Heart left ventricle (tissue), 16 donors: ENCODE measurements at regions not wholly inside any gene's neighbourhood (a gene's known extent, or its start where the extent isn't known, plus 50 kb on each side); places are given as distances from the start of the nearest gene placed in this dataset.

Experiments used
- ATAC-seq, 4 donors: fragments of 200-7000 bp; cut with Tn5 transposase; one replicate each; pipeline ENCODE4 v1.9.1; 2020 to 2022; ENCODE audit warnings: moderate library complexity in 4 of 4, mild to moderate bottlenecking in 3 of 4, moderate number of reproducible peaks in 1 of 4
- DNase-seq, 5 donors: peaks; one replicate each; pipeline ENCODE4 v3.0.0-alpha.2; 2020
- H3K27ac ChIP-seq, 12 donors: fragments of 200-600 bp; sonication (generic) in 4 of 12; one replicate each; pipeline versions ENCODE4 v1.5.0 to v1.8.0; 2016 to 2022; ENCODE audit warnings: mild to moderate bottlenecking in 2 of 12
- H3K27me3 ChIP-seq, 9 donors: fragments of 200-600 bp; sonication (generic) in 2 of 9; one replicate each; pipeline versions ENCODE4 v1.5.1 to v1.8.0; 2016 to 2022; ENCODE audit warnings: mild to moderate bottlenecking in 3 of 9
- H3K36me3 ChIP-seq, 9 donors: fragments of 200-600 bp; sonication (generic) in 2 of 9; one replicate each; pipeline versions ENCODE4 v1.5.0 to v1.8.0; 2018 to 2022; ENCODE audit warnings: mild to moderate bottlenecking in 2 of 9
- H3K4me1 ChIP-seq, 12 donors: fragments of 200-600 bp; sonication (generic) in 4 of 12; one replicate each; pipeline versions ENCODE4 v1.5.0 to v1.8.0; 2016 to 2022; ENCODE audit warnings: mild to moderate bottlenecking in 3 of 12
- H3K4me3 ChIP-seq, 12 donors: fragments of 200-600 bp; sonication (generic) in 4 of 12; one replicate each; pipeline versions ENCODE4 v1.5.0 to v1.8.0; 2017 to 2022; ENCODE audit warnings: mild to moderate bottlenecking in 9 of 12, moderate library complexity in 4 of 12
- H3K9me3 ChIP-seq, 12 donors: fragments of 200-600 bp; sonication (generic) in 4 of 12; one replicate each; pipeline versions ENCODE4 v1.5.0 to v1.8.0; 2016 to 2022; ENCODE audit warnings: mild to moderate bottlenecking in 1 of 12
- POLR2A ChIP-seq, 2 donors: fragments of 450-650 bp; IDR thresholded peaks; one replicate each; pipeline ENCODE4 v1.6.1; 2017; ENCODE audit warnings: antibody characterized with exemption in 2 of 2, mild to moderate bottlenecking in 2 of 2, moderate library complexity in 2 of 2
- WGBS, 4 donors: extraction: QIAGEN DNeasy Blood & Tissue Kit in 2 of 4; methylation state at CpG; one replicate each; pipeline versions ENCODE4 v1.1.5 to v1.1.7; 2013 to 2018; 5-methylcytosine and 5-hydroxymethylcytosine counted together
- intact Hi-C, 10 donors: fragments of 100-400 bp; cut with DNase I; formaldehyde crosslinking; loops; one replicate each; pipeline versions ENCODE4 v1.11.1 to v1.14.2; 2022
- TF ChIP-seq, protein P1 (sequence below), 12 donors: fragments of 200-600 bp; sonication (generic) in 4 of 12; IDR thresholded peaks; one replicate each; pipeline versions ENCODE4 v1.5.0 to v1.8.0; 2018 to 2022; ENCODE audit warnings: antibody characterized with exemption in 12 of 12, mild to moderate bottlenecking in 5 of 12
- donor health status: ischemic (EF 13 %, LVEDD 7.1; RV severe dilation, severe dysfunction).
- donor health status: healthy with polysubstance abuse.
- donor health status: DM: no; HTN: yes; CAD: no.
- donor health status: DM: no; HTN: no; CAD: no.
- donor health status: ischemic (EF 25% LVEDD 6.9; RV normal size, moderate dysfunction).
- donor health status: ischemic (EF 25% LVEDD 5.7; RV mildly dilated, moderate dysfunction).
- donor health status: healthy.
- donor health status: DM: yes; HTN: yes; CAD: no.
- donor health status: ischemic (EF 35%, LVEDD 5.7; RV mildly dilated, moderate dysfunction).
- donor health status: nonischemic (EF 11% LVEDD 7.7; RV severe dilation, severe dysfunction).
- donor health status: DM: yes; HTN: yes; CAD: no.
- donor health status: PGD.
- donor health status: ischemic (EF 29% LVEDD 5.4; RV normal size, mild dysfunction).
- donor health status: nonischemic (EF 23%, LVEDD 6.1; RV moderate dilation, normal function).

DNA sequence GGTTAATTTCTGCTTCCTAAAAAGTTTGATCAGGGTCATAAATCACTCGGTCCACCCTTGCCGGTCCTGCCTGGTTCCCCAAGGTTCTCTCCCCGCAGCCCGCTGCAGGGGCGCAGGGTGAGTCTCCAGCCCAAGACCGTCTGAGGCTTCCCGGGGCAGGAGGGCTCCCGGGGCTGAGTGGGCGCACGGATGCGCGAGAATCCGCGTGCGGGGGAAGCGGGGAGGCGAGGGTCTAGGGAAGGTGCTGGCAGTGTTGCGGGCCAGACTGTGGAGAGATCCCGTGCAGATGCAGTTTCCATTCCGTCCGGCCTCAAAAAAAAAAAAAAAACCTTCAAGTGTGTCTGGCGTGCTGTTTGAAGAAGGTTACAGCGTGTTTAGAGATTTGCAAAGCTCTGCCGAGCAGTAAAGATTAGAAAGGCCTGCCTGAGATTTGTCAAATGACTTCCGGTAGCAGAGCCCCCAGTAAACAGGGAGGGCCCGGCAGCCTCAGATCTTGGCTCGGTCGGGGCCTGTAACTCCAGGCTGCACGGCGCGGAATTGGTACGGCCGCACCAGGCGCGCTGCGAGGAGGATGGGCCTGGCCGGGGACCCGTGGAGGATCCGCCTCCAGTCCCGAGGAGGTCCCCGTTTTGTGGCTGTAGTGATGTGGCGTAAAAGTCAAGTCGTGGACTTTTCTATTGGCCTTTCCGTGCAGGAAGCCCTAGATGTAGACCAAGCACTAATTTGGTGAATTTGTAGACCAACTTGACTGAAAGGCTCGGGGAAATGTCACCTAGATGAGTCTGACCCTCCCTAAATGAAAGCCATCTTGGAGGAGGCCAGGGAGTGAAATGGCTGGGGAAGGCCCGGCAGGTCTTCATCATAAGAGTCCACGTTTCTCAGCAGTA lies 293.2 kb upstream of the NFE2L3 start:
- intact Hi-C loops = loop anchor here in 3 of 10 donors (10.0 kb wide), 3 partner anchors 224 to 1306 kb away; partner anchors contain the start of gene HOXA9 (in 1 of the 3)
- Histone ChIP-seq H3K4me3 (no peak overlapping the region), H3K36me3 (no peaks in the 10 kb centered on the region), H3K9me3 (peaks cover 0 to 8% (median 0%) of the 10 kb centered on the region in 12 donors), H3K27ac (no peak overlapping the region), H3K27me3 (peaks cover 60 to 100% (median 96%) of the 10 kb centered on the region in 9 donors), H3K4me1 (peaks cover 0 to 42% (median 4%) of the 10 kb centered on the region in 12 donors)
- 7 to 13% (median 12%) methylated on average over 35 to 47 of the region's 47 CpGs for WGBS, 4 donors
- ATAC-seq = no peak
- DNase-seq = no peak
- TF ChIP-seq POLR2A (IDR thresholded peaks at IDR 0.05) = no peak
- TF ChIP-seq, protein P1, sequence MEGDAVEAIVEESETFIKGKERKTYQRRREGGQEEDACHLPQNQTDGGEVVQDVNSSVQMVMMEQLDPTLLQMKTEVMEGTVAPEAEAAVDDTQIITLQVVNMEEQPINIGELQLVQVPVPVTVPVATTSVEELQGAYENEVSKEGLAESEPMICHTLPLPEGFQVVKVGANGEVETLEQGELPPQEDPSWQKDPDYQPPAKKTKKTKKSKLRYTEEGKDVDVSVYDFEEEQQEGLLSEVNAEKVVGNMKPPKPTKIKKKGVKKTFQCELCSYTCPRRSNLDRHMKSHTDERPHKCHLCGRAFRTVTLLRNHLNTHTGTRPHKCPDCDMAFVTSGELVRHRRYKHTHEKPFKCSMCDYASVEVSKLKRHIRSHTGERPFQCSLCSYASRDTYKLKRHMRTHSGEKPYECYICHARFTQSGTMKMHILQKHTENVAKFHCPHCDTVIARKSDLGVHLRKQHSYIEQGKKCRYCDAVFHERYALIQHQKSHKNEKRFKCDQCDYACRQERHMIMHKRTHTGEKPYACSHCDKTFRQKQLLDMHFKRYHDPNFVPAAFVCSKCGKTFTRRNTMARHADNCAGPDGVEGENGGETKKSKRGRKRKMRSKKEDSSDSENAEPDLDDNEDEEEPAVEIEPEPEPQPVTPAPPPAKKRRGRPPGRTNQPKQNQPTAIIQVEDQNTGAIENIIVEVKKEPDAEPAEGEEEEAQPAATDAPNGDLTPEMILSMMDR (IDR thresholded peaks at IDR 0.05) = no peak

DNA sequence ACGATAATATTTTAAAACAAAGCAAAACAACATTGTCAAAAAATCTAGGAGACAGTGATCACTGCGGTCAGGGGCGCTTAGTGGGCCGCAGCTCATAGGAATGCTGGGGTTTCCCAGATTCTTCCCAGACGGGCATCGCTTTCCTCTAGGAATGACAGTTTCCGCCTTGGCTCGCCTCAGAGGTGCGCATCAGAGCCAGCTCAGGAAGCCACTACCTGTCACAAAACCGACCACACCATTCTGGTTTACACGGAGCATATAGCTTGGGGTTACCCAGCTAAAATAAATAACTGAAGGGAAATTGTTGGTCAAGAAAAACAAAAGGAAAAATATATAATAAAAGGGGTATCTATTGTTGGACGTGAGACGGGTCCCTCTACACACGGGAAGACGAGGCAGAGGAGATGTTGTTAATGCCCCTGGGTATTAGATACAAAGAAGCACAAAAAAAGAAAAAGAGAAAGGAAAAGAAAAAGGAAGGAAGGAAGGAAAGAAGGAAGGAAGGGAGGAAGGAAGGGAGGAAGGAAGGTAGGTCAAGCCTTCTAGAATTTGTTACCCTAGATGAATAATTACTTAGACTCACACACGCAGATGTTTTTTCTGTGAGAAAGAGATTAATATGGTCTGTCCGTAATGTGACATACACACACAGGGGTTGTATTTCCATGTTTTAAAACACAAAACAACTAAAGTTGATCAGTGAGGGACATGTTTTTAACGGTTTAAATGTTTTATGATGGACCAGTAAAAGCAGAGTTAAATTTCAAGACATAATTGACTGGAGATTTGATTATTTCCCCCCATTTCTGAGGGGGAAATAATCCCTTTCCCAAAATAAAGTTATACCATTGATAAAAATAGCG lies 292.4 kb upstream of the NFE2L3 start:
- H3K9me3 ChIP-seq = peaks cover 0 to 8% (median 0%) of the 10 kb centered on the region in 12 donors
- intact Hi-C loops = loop anchor here in 6 of 10 donors (10.0 kb wide), 5 partner anchors 225 to 1315 kb away; partner anchors contain the start of genes HOXA9 (in 3 of the 6), HOXA10 (in 1 of the 6), HOXA3 (in 1 of the 6) and HOXA7 (in 1 of the 6)
- peaks cover 61 to 100% (median 96%) of the 10 kb centered on the region in 9 donors for H3K27me3 ChIP-seq
- DNase-seq (no peak), ATAC-seq (no peak)
- no peak overlapping the region for H3K4me3 ChIP-seq
- H3K4me1 ChIP-seq = peaks cover 0 to 42% (median 4%) of the 10 kb centered on the region in 12 donors
- H3K27ac ChIP-seq = no peak overlapping the region
- H3K36me3 ChIP-seq = no peaks in the 10 kb centered on the region
- 12 to 24% (median 14%) methylated on average over 19 of the region's 19 CpGs for WGBS, 4 donors
- no peak for TF ChIP-seq POLR2A (IDR thresholded peaks at IDR 0.05)
- TF ChIP-seq, protein P1 (IDR thresholded peaks at IDR 0.05) = no peak

DNA sequence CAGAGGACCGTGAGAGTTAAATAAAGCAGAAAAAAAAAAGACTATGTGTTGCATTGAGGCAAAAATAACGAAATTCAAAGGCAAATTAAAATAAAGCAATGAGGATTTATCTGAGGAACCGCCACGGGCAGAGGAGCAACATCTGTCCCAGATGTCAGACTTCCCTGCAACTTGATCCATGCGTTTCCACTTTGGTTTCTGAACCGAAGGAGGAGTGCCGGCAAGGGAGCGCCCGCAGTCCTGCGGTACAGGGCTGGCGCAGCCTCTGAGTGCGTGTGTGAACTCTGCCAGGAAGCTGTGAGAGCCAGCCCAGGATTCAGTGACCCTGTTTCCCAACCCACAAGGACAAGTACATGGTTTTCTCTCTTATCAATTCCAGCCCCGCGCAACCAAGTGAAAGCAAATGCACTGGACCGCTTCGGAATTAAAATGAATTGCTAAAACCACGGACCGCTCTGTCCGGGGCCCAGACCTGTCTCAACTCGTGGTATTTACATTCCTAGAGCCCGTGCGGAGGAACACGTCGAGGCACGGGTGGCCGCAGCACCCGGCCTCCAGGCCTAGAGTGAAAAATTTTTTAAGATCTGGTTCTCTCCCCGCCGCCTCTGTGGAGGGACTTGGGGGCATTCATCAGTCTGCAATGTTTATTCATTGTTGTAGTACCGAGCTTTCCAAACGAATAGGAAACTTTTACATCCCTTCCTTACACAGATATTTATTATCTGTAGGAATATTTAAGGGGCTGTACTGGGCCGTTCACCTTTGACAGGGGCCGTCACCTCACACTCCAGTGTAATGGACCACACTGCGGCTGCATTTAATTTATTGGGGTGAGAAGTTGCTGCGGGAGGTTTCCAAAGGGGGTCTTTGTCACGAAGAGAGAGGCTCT lies 291.5 kb upstream of the NFE2L3 start:
- Histone ChIP-seq H3K27ac (no peak overlapping the region), H3K27me3 (peaks cover 69 to 100% (median 97%) of the 10 kb centered on the region in 9 donors), H3K4me3 (no peak overlapping the region), H3K9me3 (peaks cover 0 to 8% (median 0%) of the 10 kb centered on the region in 12 donors), H3K36me3 (no peaks in the 10 kb centered on the region), H3K4me1 (peaks cover 0 to 42% (median 4%) of the 10 kb centered on the region in 12 donors)
- intact Hi-C loops = loop anchor here in 4 of 10 donors (10.0 kb wide), 3 partner anchors 1294 to 1314 kb away; partner anchors contain the start of genes HOXA9 (in 2 of the 4), HOXA10 (in 1 of the 4), HOXA3 (in 1 of the 4) and HOXA7 (in 1 of the 4)
- 7 to 9% (median 8%) methylated on average over 34 to 36 of the region's 36 CpGs for WGBS, 4 donors
- TF ChIP-seq, protein P1 (IDR thresholded peaks at IDR 0.05) = no peak
- no peak for TF ChIP-seq POLR2A (IDR thresholded peaks at IDR 0.05)
- DNase-seq = no peak
- no peak for ATAC-seq
